ENCODE measurements at regions not wholly inside any gene's neighbourhood (a gene's known extent, or its start where the extent isn't known, plus 50 kb on each side); places are given as distances from the start of the nearest gene placed in this dataset.
A peak's percentile ranks its signal among the peaks of the same experiment; 100 is the strongest.

DNA sequence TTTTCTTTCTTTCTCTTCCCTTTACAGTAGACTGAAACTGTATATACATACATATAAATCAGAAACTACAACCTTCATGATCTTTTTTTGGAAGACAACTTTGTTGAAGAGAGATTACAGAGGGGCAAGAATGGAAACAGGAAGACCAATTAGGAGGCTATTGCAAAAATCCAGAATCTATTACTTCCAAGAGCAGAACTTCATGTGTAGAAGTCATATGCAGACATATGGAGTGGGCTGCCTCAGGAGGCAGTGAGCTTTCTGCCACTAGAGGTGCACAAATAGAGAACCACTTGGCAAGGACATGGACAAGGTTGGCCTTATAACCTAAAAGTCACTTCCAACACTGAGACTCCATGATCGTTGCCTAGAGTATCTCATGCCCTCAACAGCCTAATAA is 157.8 kb upstream of the NR4A3 start:
- TF ChIP-seq EZH2 (IDR thresholded peaks at IDR 0.05; ENCODE audit: borderline replicate concordance, low read depth, low read length, poor library complexity, severe bottlenecking) = no peak
- TF ChIP-seq, protein P1, sequence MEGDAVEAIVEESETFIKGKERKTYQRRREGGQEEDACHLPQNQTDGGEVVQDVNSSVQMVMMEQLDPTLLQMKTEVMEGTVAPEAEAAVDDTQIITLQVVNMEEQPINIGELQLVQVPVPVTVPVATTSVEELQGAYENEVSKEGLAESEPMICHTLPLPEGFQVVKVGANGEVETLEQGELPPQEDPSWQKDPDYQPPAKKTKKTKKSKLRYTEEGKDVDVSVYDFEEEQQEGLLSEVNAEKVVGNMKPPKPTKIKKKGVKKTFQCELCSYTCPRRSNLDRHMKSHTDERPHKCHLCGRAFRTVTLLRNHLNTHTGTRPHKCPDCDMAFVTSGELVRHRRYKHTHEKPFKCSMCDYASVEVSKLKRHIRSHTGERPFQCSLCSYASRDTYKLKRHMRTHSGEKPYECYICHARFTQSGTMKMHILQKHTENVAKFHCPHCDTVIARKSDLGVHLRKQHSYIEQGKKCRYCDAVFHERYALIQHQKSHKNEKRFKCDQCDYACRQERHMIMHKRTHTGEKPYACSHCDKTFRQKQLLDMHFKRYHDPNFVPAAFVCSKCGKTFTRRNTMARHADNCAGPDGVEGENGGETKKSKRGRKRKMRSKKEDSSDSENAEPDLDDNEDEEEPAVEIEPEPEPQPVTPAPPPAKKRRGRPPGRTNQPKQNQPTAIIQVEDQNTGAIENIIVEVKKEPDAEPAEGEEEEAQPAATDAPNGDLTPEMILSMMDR (conservative IDR thresholded peaks at IDR 0.05; ENCODE audit: low read depth, low read length) = 0 out of 2 replicates have a peak, but pooled peaks have one; percentile 19

Measured in A673 (cell line).